ENCODE measurements at regions not wholly inside any gene's neighbourhood (a gene's known extent, or its start where the extent isn't known, plus 50 kb on each side); places are given as distances from the start of the nearest gene placed in this dataset.
"Not testable (repeated sequence)": the region's sequence is repeated elsewhere in the genome, so short reads cannot be mapped to it uniquely, and the experiment has no call there.

DNA sequence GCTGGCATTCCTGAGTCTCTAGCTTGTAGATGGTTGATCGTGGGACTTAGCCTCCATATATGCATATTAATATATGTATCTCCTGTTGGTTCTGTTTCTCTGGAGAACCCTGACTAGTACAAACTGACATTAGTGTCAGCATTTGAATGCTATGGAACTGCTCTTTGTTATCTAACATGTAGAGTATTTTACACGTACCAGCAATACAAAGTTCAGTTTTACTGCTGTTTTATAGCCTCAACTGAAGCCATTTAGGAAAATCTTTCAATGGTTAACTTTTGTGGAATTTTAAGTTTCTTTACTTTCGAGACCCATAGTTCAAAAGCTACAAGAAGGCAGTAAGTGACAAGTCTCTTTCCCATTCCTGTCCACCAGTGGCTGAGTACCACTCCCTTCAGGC, 418.4 kb downstream of the NUP35 start:
- no TSS peak for BruUV-seq (replicated peaks)
- POLR2A ChIA-PET, result no interaction called here
- no peak for DNase-seq (ENCODE audit: unreplicated experiment)
- CTCF ChIA-PET, result no interaction called here
- no peak overlapping the region for H3K4me3 Mint-ChIP-seq (ENCODE audit: unreplicated experiment)
- peaks cover 10% of the 10 kb centered on the region for H3K4me1 Mint-ChIP-seq (ENCODE audit: insufficient read depth, unreplicated experiment)
- TF ChIP-seq, protein P1, sequence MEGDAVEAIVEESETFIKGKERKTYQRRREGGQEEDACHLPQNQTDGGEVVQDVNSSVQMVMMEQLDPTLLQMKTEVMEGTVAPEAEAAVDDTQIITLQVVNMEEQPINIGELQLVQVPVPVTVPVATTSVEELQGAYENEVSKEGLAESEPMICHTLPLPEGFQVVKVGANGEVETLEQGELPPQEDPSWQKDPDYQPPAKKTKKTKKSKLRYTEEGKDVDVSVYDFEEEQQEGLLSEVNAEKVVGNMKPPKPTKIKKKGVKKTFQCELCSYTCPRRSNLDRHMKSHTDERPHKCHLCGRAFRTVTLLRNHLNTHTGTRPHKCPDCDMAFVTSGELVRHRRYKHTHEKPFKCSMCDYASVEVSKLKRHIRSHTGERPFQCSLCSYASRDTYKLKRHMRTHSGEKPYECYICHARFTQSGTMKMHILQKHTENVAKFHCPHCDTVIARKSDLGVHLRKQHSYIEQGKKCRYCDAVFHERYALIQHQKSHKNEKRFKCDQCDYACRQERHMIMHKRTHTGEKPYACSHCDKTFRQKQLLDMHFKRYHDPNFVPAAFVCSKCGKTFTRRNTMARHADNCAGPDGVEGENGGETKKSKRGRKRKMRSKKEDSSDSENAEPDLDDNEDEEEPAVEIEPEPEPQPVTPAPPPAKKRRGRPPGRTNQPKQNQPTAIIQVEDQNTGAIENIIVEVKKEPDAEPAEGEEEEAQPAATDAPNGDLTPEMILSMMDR (IDR thresholded peaks at IDR 0.05; ENCODE audit: unreplicated experiment), result no peak
- H3K27ac Mint-ChIP-seq (ENCODE audit: low read depth, unreplicated experiment), result no peak overlapping the region
- H3K36me3 Mint-ChIP-seq (ENCODE audit: insufficient read depth, unreplicated experiment), result peaks cover 5% of the 10 kb centered on the region
- intact Hi-C loops (cut with micrococcal nuclease), result no loop called here
- H3K27me3 Mint-ChIP-seq (ENCODE audit: insufficient read depth, unreplicated experiment), result no peaks in the 10 kb centered on the region
- H3K9me3 Mint-ChIP-seq (ENCODE audit: unreplicated experiment), result peaks cover 8% of the 10 kb centered on the region

DNA sequence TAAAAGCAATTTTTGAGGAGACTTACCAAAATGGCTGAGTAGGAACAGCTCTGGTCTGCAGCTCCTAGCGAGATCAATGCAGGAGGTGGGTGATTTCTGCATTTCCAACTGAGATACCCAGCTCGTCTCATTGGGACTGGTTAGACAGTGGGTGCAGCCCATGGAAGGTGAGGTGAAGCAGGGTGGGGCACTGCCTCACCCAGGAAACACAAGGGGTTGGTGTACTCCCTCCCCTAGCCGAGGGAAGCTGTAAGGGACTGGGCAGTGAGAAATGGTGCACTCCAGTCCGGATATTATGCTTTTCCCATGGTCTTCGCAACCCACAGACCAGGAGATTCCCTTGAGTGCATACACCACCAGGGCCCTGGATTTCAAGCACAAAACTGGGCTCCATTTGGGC, 419.0 kb downstream of the NUP35 start:
- Mint-ChIP-seq H3K4me1 (ENCODE audit: insufficient read depth, unreplicated experiment) (peaks cover 10% of the 10 kb centered on the region), H3K4me3 (ENCODE audit: unreplicated experiment) (no peak overlapping the region), H3K9me3 (ENCODE audit: unreplicated experiment) (peaks cover 14% of the 10 kb centered on the region), H3K27ac (ENCODE audit: low read depth, unreplicated experiment) (no peak overlapping the region), H3K27me3 (ENCODE audit: insufficient read depth, unreplicated experiment) (no peaks in the 10 kb centered on the region), H3K36me3 (ENCODE audit: insufficient read depth, unreplicated experiment) (peaks cover 5% of the 10 kb centered on the region)
- ChIA-PET POLR2A (no interaction called here), CTCF (no interaction called here)
- BruUV-seq (replicated peaks), result no TSS peak
- intact Hi-C loops (cut with micrococcal nuclease), result no loop called here
- no peak for DNase-seq (ENCODE audit: unreplicated experiment)
- TF ChIP-seq, protein P1 (IDR thresholded peaks at IDR 0.05; ENCODE audit: unreplicated experiment), result no peak

DNA sequence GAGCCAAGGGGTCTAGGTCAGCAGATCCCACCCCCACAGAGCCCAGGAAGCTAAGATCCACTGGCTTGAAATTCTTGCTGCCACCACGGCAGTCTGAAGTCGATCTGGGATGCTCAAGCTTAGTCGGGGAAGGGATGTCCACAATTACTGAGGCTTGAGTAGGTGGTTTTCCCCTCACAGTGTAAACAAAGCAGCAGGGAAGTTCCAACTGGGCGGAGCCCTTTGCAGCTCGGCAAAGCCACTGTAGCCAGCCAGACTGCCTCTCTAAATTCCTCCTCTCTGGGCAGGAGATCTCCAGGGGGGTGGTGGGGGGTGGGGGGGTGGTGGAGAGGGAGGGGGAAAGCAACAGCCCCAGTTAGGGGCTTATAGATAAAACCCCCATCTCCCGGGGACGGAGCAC, 419.5 kb downstream of the NUP35 start:
- no TSS peak for BruUV-seq (replicated peaks)
- H3K27ac Mint-ChIP-seq (ENCODE audit: low read depth, unreplicated experiment), result no peak overlapping the region
- H3K9me3 Mint-ChIP-seq (ENCODE audit: unreplicated experiment), result peaks cover 15% of the 10 kb centered on the region
- CTCF ChIA-PET, result no interaction called here
- intact Hi-C loops (cut with micrococcal nuclease), result no loop called here
- peaks cover 5% of the 10 kb centered on the region for H3K36me3 Mint-ChIP-seq (ENCODE audit: insufficient read depth, unreplicated experiment)
- TF ChIP-seq, protein P1 (IDR thresholded peaks at IDR 0.05; ENCODE audit: unreplicated experiment), result no peak
- no peak overlapping the region for H3K4me3 Mint-ChIP-seq (ENCODE audit: unreplicated experiment)
- POLR2A ChIA-PET, result no interaction called here
- H3K4me1 Mint-ChIP-seq (ENCODE audit: insufficient read depth, unreplicated experiment), result peaks cover 10% of the 10 kb centered on the region
- peak; percentile 16 for DNase-seq (ENCODE audit: unreplicated experiment)
- no peaks in the 10 kb centered on the region for H3K27me3 Mint-ChIP-seq (ENCODE audit: insufficient read depth, unreplicated experiment)

DNA sequence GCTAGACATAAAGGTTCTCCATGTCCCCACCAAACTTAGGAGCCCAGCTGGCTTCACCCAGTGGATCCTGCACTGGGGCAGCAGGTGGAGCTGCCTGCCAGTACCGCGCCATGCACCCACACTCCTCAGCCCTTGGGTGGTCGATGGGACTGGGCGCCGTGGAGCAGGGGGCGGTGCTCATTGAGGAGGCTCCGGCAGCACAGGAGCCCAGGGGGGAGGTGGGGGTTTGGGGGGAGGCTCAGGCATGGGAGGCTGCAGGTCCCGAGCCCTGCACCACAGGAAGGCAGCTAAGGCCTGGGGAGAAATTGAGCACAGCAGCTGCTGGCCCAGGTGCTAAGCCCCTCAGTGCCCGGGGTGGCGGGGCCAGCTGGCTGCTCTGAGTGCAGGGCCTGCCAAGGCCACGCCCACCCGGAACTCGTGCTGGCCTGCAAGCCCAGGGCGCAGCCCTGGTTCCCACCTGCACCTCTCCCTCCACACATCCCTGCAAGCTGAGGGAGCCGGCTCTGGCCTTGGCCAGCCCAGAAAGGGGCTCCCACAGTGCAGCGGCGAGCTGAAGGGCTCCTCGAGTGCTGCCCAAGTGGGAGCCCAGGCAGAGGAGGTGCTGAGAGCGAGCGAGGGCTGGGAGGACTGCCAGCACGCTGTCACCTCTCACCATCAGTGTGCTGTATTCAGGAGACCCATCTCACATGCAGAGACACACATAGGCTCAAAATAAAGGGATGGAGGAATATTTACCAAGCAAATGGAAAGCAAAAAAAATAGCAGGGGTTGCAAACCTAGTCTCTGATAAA, 422.5 kb downstream of the NUP35 start:
- H3K4me3 Mint-ChIP-seq (ENCODE audit: unreplicated experiment); H3K27me3 Mint-ChIP-seq (ENCODE audit: insufficient read depth, unreplicated experiment); BruUV-seq (replicated peaks); POLR2A ChIA-PET; H3K36me3 Mint-ChIP-seq (ENCODE audit: insufficient read depth, unreplicated experiment); CTCF ChIA-PET; DNase-seq (ENCODE audit: unreplicated experiment); intact Hi-C loops (cut with micrococcal nuclease); H3K27ac Mint-ChIP-seq (ENCODE audit: low read depth, unreplicated experiment); H3K4me1 Mint-ChIP-seq (ENCODE audit: insufficient read depth, unreplicated experiment): not testable (repeated sequence)
- peaks cover 15% of the 10 kb centered on the region for H3K9me3 Mint-ChIP-seq (ENCODE audit: unreplicated experiment)

All from MCF 10A (cell line).